Ishikawa (cell line): ENCODE measurements at regions not wholly inside any gene's neighbourhood (a gene's known extent, or its start where the extent isn't known, plus 50 kb on each side); places are given as distances from the start of the nearest gene placed in this dataset.

Experiments used
- CEBPB ChIP-seq: IDR thresholded peaks from 2 replicates; pipeline ENCODE4 v1.6.1; 2012
- CREB1 ChIP-seq: IDR thresholded peaks from 2 replicates; pipeline ENCODE4 v1.6.1; 2012; ENCODE audit warnings: low read depth
- EGR1 ChIP-seq: IDR thresholded peaks from 2 replicates; pipeline ENCODE4 v1.6.1; 2012
- EP300 ChIP-seq: IDR thresholded peaks from 2 replicates; pipeline ENCODE4 v1.6.1; 2012; ENCODE audit warnings: borderline replicate concordance
- FOXM1 ChIP-seq: IDR thresholded peaks from 2 replicates; pipeline ENCODE4 v1.6.1; 2012; ENCODE audit warnings: low read depth, borderline replicate concordance
- NFIC ChIP-seq: IDR thresholded peaks from 2 replicates; pipeline ENCODE4 v1.6.1; 2012
- RAD21 ChIP-seq: IDR thresholded peaks from 2 replicates; pipeline ENCODE4 v1.6.1; 2012; ENCODE audit warnings: low read depth
- TAF1 ChIP-seq: IDR thresholded peaks from 2 replicates; pipeline ENCODE4 v1.6.1; 2012; ENCODE audit warnings: low read depth, mild to moderate bottlenecking
- TCF12 ChIP-seq: IDR thresholded peaks from 2 replicates; pipeline ENCODE4 v1.6.1; 2012; ENCODE audit warnings: low read depth
- YY1 ChIP-seq: IDR thresholded peaks from 2 replicates; pipeline ENCODE4 v1.6.1; 2012; ENCODE audit warnings: low read depth
- TF ChIP-seq, protein P1 (sequence below): IDR thresholded peaks from 2 replicates; pipeline ENCODE4 v1.6.1; 2012

DNA sequence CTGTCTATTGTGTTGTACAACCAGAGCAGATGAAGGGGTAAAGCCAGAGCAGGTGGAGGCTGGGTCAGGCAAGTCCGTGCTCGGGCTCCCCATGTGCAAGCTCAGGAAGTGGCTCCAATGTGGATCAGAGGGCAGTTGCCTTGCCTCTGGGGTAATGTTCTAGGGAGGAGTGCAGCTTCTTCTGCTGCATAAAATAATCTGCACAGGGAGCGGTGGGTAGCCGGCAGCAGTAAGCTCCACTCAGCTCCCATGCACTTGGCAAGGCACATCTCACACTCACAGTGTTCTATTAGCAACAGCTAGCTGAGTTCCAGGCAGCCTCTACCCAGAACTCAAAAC, 565.3 kb upstream of the SLITRK1 start:
- TF ChIP-seq, protein P1, sequence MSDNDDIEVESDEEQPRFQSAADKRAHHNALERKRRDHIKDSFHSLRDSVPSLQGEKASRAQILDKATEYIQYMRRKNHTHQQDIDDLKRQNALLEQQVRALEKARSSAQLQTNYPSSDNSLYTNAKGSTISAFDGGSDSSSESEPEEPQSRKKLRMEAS: no peak
- no peak for TF ChIP-seq TCF12
- TF ChIP-seq CREB1: no peak
- TF ChIP-seq EP300: no peak
- TF ChIP-seq RAD21: no peak
- TF ChIP-seq CEBPB: no peak
- TF ChIP-seq NFIC: no peak
- no peak for TF ChIP-seq FOXM1
- no peak for TF ChIP-seq TAF1
- no peak for TF ChIP-seq EGR1
- no peak for TF ChIP-seq YY1
